IMR-90 (cell line): ENCODE measurements at regions not wholly inside any gene's neighbourhood (a gene's known extent, or its start where the extent isn't known, plus 50 kb on each side); places are given as distances from the start of the nearest gene placed in this dataset.

ENCODE experiments used
- ATAC-seq: fragments of 200-7000 bp; cut with Tn5 transposase; 2 replicates; pipeline ENCODE4 v1.9.1; 2020; ENCODE audit warnings: low read depth, mild to moderate bottlenecking, moderate library complexity
- BruUV-seq: library from RNA; stranded (reverse); fragments of 400-500 nt; replicated peaks from 2 replicates; lab custom pipeline; 2021; lab: Mats Ljungman, UMichigan
- CTCF ChIA-PET: fragments of 300-600 bp; formaldehyde crosslinking; extraction: SDS; loops from one replicate; lab custom pipeline; 2021; ENCODE audit warnings: antibody characterized with exemption; lab: Yijun Ruan, JAX
- POLR2A ChIA-PET: fragments of 300-600 bp; sonication (Branson Sonifier 250); formaldehyde crosslinking; loops from one replicate; lab custom pipeline; 2022; ENCODE audit warnings: antibody characterized with exemption; ENCODE audit not compliant: unreplicated experiment; lab: Charles Lee
- DNase-seq: peaks from one replicate; pipeline ENCODE4 v3.0.0; 2013
- H2AFZ ChIP-seq: replicated peaks from 2 replicates; pipeline ENCODE3; 2013; ENCODE audit warnings: low read length, mild to moderate bottlenecking; ENCODE audit not compliant: poor library complexity
- H2AK5ac ChIP-seq: 2 replicates; pipeline ENCODE4 v1.6.1; 2013; ENCODE audit warnings: low read depth, low read length, inconsistent platforms
- H2AK9ac ChIP-seq: replicated peaks from 2 replicates; pipeline ENCODE3; 2013; ENCODE audit warnings: mild to moderate bottlenecking, low read depth, low read length, moderate library complexity; ENCODE audit not compliant: poor library complexity
- H2BK120ac ChIP-seq: 2 replicates; pipeline ENCODE4 v1.6.1; 2013; ENCODE audit warnings: low read depth, low read length, inconsistent platforms
- H2BK15ac ChIP-seq: 3 replicates; pipeline ENCODE4 v1.6.1; 2013; ENCODE audit warnings: low read depth, low read length, inconsistent platforms
- H2BK20ac ChIP-seq: 2 replicates; pipeline ENCODE4 v1.6.1; 2013; ENCODE audit warnings: low read depth, mild to moderate bottlenecking, inconsistent platforms, low read length, moderate library complexity
- H2BK5ac ChIP-seq: 2 replicates; pipeline ENCODE4 v1.6.1; 2013; ENCODE audit warnings: mild to moderate bottlenecking, low read depth, low read length, inconsistent platforms; ENCODE audit not compliant: poor library complexity, severe bottlenecking
- H3K14ac ChIP-seq: replicated peaks from 2 replicates; pipeline ENCODE4 v1.6.1; 2013; ENCODE audit warnings: low read depth, low read length, inconsistent platforms
- H3K18ac ChIP-seq: 2 replicates; pipeline ENCODE4 v1.6.1; 2013; ENCODE audit warnings: low read depth, low read length, control low read depth
- H3K23ac ChIP-seq: 2 replicates; pipeline ENCODE4 v1.6.1; 2013; ENCODE audit warnings: low read depth, low read length, inconsistent platforms
- H3K27ac ChIP-seq: 2 replicates; pipeline ENCODE4 v1.5.1; 2013; ENCODE audit warnings: mild to moderate bottlenecking, control low read depth, low read length; ENCODE audit not compliant: insufficient read depth
- H3K27me3 ChIP-seq: 2 replicates; pipeline ENCODE4 v1.6.1; 2013; ENCODE audit warnings: low read length; ENCODE audit not compliant: control insufficient read depth, insufficient read depth
- H3K36me3 ChIP-seq: 2 replicates; pipeline ENCODE4 v1.6.1; 2013; ENCODE audit warnings: low read length, mixed read lengths; ENCODE audit not compliant: control insufficient read depth, insufficient read depth
- H3K4ac ChIP-seq: 2 replicates; pipeline ENCODE4 v1.6.1; 2013; ENCODE audit warnings: low read depth, low read length, inconsistent platforms
- H3K4me1 ChIP-seq: 2 replicates; pipeline ENCODE4 v1.6.1; 2013; ENCODE audit warnings: low read length, mixed read lengths; ENCODE audit not compliant: control insufficient read depth, insufficient read depth
- H3K4me2 ChIP-seq: 2 replicates; pipeline ENCODE4 v1.6.1; 2013; ENCODE audit warnings: low read depth, mild to moderate bottlenecking, control low read depth, low read length, moderate library complexity
- H3K4me3 ChIP-seq: 2 replicates; pipeline ENCODE4 v1.5.1; 2013; ENCODE audit warnings: low read depth, mild to moderate bottlenecking, control low read depth, low read length, moderate library complexity; ENCODE audit not compliant: insufficient read depth
- H3K56ac ChIP-seq: 2 replicates; pipeline ENCODE4 v1.6.1; 2013; ENCODE audit warnings: low read length, inconsistent platforms; ENCODE audit not compliant: insufficient read depth; ENCODE audit errors: extremely low read depth
- H3K79me1 ChIP-seq, 2 experiments: 2 replicates each; pipeline ENCODE4 v1.6.1; 2013; ENCODE audit warnings: low read length in 2 of 2, inconsistent platforms in 1 of 2, low read depth in 1 of 2
- H3K9ac ChIP-seq: 2 replicates; pipeline ENCODE4 v1.6.1; 2013; ENCODE audit warnings: low read depth, low read length, control low read depth
- H3K9me1 ChIP-seq: 2 replicates; pipeline ENCODE4 v1.6.1; 2013; ENCODE audit warnings: low read length, inconsistent platforms; ENCODE audit not compliant: insufficient read depth
- H3K9me3 ChIP-seq: 2 replicates; pipeline ENCODE4 v1.6.1; 2013; ENCODE audit warnings: low read length; ENCODE audit not compliant: control insufficient read depth, insufficient read depth
- H4K20me1 ChIP-seq: 2 replicates; pipeline ENCODE4 v1.6.1; 2013; ENCODE audit warnings: low read length, inconsistent platforms; ENCODE audit not compliant: insufficient read depth
- H4K5ac ChIP-seq: 2 replicates; pipeline ENCODE4 v1.6.1; 2013; ENCODE audit warnings: mild to moderate bottlenecking, low read depth, low read length, control low read depth
- H4K8ac ChIP-seq, 2 experiments: 2 replicates each; pipeline ENCODE4 v1.6.1; 2013; ENCODE audit warnings: low read depth in 2 of 2, low read length in 2 of 2, control low read depth in 1 of 2, inconsistent platforms in 1 of 2
- H4K91ac ChIP-seq: 2 replicates; pipeline ENCODE4 v1.6.1; 2013; ENCODE audit warnings: low read depth, low read length, inconsistent platforms; ENCODE audit not compliant: insufficient read depth
- CEBPB ChIP-seq: IDR thresholded peaks from 2 replicates; pipeline ENCODE4 v1.6.1; 2012; ENCODE audit warnings: low read depth, low read length, improper control_type of control experiment
- CHD1 ChIP-seq: IDR thresholded peaks from 2 replicates; pipeline ENCODE4 v1.6.1; 2012; ENCODE audit warnings: low read depth, low read length, improper control_type of control experiment
- FOS ChIP-seq: fragments of 150-350 bp; IDR thresholded peaks from 2 replicates; pipeline ENCODE4 v1.6.1; 2016; ENCODE audit warnings: low read depth, low read length
- MAZ ChIP-seq: IDR thresholded peaks from 2 replicates; pipeline ENCODE4 v1.6.1; 2012; ENCODE audit warnings: low read depth, mild to moderate bottlenecking, low read length, improper control_type of control experiment, moderate library complexity, borderline replicate concordance
- MXI1 ChIP-seq: IDR thresholded peaks from 2 replicates; pipeline ENCODE4 v1.6.1; 2012; ENCODE audit warnings: low read depth, mild to moderate bottlenecking, low read length, moderate library complexity, borderline replicate concordance
- NFE2L2 ChIP-seq: fragments of 150-350 bp; IDR thresholded peaks from 2 replicates; pipeline ENCODE4 v1.6.1; 2016; ENCODE audit warnings: low read depth, mild to moderate bottlenecking, low read length
- POLR2A ChIP-seq: IDR thresholded peaks from 2 replicates; pipeline ENCODE4 v1.6.1; 2012; ENCODE audit warnings: mild to moderate bottlenecking, low read depth, low read length
- RCOR1 ChIP-seq: IDR thresholded peaks from 2 replicates; pipeline ENCODE4 v1.6.1; 2012; ENCODE audit warnings: mild to moderate bottlenecking, low read length, improper control_type of control experiment; ENCODE audit not compliant: insufficient replicate concordance
- RFX5 ChIP-seq: IDR thresholded peaks from 2 replicates; pipeline ENCODE4 v1.8.0; 2012; ENCODE audit warnings: low read depth, mild to moderate bottlenecking, low read length, moderate library complexity
- SMC3 ChIP-seq: fragments of 150-350 bp; IDR thresholded peaks from 2 replicates; pipeline ENCODE4 v1.6.1; 2016; ENCODE audit warnings: low read depth, mild to moderate bottlenecking, antibody characterized with exemption, low read length, moderate library complexity
- WGBS, 2 experiments: methylation state at CpG; one replicate each; pipeline versions ENCODE4 v1.1.5 to v1.1.7; 2013; ENCODE audit warnings: missing lambda C conversion rate in 2 of 2; ENCODE audit not compliant: insufficient read length in 1 of 2; ENCODE audit errors: extremely low coverage in 2 of 2; 5-methylcytosine and 5-hydroxymethylcytosine counted together
- dilution Hi-C: fragments of 300-500 bp; cut with HindIII; formaldehyde crosslinking; loops from one replicate; pipeline ENCODE4 v1.14.3; 2018; ENCODE audit warnings: low sequenced_read_pairs; ENCODE audit not compliant: unreplicated experiment
- in situ Hi-C: fragments of 300-500 bp; cut with MboI; formaldehyde crosslinking; loops from 3 replicates; pipeline ENCODE4 v1.14.3; 2019; ENCODE audit warnings: low sequenced_read_pairs, inconsistent platforms, mixed read lengths
- intact Hi-C: fragments of 100-400 bp; cut with micrococcal nuclease; formaldehyde crosslinking; loops from 2 replicates; pipeline ENCODE4 v1.10.0; 2022
- TF ChIP-seq, protein P1 (sequence below): fragments of 150-350 bp; IDR thresholded peaks from 2 replicates; pipeline ENCODE4 v1.6.1; 2016; ENCODE audit warnings: low read depth, mild to moderate bottlenecking, low read length, moderate library complexity, borderline replicate concordance
- TF ChIP-seq, protein P2 (sequence below): conservative IDR thresholded peaks from 2 replicates; pipeline ENCODE4 v1.5.1; 2012; ENCODE audit warnings: mild to moderate bottlenecking, low read depth, low read length, improper control_type of control experiment
- TF ChIP-seq, protein P3 (sequence below): fragments of 150-350 bp; IDR thresholded peaks from 2 replicates; pipeline ENCODE4 v1.6.1; 2017; ENCODE audit warnings: mild to moderate bottlenecking, antibody characterized with exemption, low read length, low read depth

DNA sequence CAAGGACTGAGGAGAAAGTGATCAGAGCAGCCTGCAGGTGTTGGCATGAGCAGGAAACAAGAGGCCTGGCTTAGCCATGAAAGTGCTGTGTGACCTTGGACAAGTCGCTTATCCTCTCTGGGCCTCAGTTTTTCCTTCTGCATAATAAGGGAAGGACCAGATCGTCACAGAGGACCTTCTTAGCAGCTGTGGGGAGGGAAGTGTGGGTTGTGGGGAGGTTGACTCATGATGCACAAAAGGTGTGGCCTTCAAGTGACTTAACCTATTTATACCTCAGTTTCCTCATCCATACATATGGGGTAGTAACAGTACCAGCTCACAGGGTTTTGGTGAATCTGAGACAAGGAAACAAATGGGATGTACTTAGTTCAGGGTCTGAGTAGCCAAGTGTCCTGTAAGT, 658.8 kb downstream of the MATN1 start:
- POLR2A ChIA-PET, result no interaction called here
- TF ChIP-seq MXI1 (no peak), MAZ (no peak), SMC3 (no peak), CEBPB (no peak), RCOR1 (no peak), NFE2L2 (no peak), CHD1 (no peak), FOS (no peak), POLR2A (no peak), RFX5 (no peak)
- TF ChIP-seq, protein P1, sequence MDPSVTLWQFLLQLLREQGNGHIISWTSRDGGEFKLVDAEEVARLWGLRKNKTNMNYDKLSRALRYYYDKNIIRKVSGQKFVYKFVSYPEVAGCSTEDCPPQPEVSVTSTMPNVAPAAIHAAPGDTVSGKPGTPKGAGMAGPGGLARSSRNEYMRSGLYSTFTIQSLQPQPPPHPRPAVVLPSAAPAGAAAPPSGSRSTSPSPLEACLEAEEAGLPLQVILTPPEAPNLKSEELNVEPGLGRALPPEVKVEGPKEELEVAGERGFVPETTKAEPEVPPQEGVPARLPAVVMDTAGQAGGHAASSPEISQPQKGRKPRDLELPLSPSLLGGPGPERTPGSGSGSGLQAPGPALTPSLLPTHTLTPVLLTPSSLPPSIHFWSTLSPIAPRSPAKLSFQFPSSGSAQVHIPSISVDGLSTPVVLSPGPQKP, result no peak
- TF ChIP-seq, protein P2, sequence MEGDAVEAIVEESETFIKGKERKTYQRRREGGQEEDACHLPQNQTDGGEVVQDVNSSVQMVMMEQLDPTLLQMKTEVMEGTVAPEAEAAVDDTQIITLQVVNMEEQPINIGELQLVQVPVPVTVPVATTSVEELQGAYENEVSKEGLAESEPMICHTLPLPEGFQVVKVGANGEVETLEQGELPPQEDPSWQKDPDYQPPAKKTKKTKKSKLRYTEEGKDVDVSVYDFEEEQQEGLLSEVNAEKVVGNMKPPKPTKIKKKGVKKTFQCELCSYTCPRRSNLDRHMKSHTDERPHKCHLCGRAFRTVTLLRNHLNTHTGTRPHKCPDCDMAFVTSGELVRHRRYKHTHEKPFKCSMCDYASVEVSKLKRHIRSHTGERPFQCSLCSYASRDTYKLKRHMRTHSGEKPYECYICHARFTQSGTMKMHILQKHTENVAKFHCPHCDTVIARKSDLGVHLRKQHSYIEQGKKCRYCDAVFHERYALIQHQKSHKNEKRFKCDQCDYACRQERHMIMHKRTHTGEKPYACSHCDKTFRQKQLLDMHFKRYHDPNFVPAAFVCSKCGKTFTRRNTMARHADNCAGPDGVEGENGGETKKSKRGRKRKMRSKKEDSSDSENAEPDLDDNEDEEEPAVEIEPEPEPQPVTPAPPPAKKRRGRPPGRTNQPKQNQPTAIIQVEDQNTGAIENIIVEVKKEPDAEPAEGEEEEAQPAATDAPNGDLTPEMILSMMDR, result no peak
- TF ChIP-seq, protein P3, sequence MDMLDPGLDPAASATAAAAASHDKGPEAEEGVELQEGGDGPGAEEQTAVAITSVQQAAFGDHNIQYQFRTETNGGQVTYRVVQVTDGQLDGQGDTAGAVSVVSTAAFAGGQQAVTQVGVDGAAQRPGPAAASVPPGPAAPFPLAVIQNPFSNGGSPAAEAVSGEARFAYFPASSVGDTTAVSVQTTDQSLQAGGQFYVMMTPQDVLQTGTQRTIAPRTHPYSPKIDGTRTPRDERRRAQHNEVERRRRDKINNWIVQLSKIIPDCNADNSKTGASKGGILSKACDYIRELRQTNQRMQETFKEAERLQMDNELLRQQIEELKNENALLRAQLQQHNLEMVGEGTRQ, result no peak
- intact Hi-C loops (no loop called here), dilution Hi-C loops (no loop called here), in situ Hi-C loops (no loop called here)
- Histone ChIP-seq H3K4ac (no peak overlapping the region), H3K4me1 (no peaks in the 10 kb centered on the region), H3K4me2 (no peak overlapping the region), H2AK9ac (peak overlapping the region; percentile 5), H4K8ac (no peak overlapping the region), H2AK5ac (no peak overlapping the region), H2BK20ac (no peak overlapping the region), H4K5ac (no peak overlapping the region), H3K23ac (no peak overlapping the region), H3K79me1 (no peaks in the 10 kb centered on the region), H3K9ac (no peak overlapping the region), H3K18ac (no peak overlapping the region), H2BK120ac (no peak overlapping the region), H2BK15ac (no peak overlapping the region), H4K91ac (no peak overlapping the region), H2BK5ac (no peak overlapping the region), H3K9me1 (peaks cover 3% of the 10 kb centered on the region; the same call in 1 of the 2 replicates), H3K56ac (no peak overlapping the region), H3K9me3 (no peaks in the 10 kb centered on the region), H3K27me3 (no peaks in the 10 kb centered on the region; the same call in 1 of the 2 replicates), H3K4me3 (no peak overlapping the region), H3K27ac (no peak overlapping the region), H3K36me3 (no peaks in the 10 kb centered on the region), H3K14ac (no peak overlapping the region), H4K20me1 (no peaks in the 10 kb centered on the region), H2AFZ (no peak overlapping the region)
- no peak for ATAC-seq
- no TSS peak for BruUV-seq
- CTCF ChIA-PET, result no interaction called here
- WGBS, 2 experiments, result no CpG with 5 or more reads among the region's 2 CpGs
- no peak for DNase-seq
